B cell (primary cell): ENCODE measurements at regions not wholly inside any gene's neighbourhood (a gene's known extent, or its start where the extent isn't known, plus 50 kb on each side); places are given as distances from the start of the nearest gene placed in this dataset.

Experiments used
- EZH2 ChIP-seq: IDR thresholded peaks from 2 replicates; pipeline ENCODE4 v1.6.1; 2012; ENCODE audit warnings: borderline replicate concordance, low read depth, mild to moderate bottlenecking, moderate library complexity, low read length; ENCODE audit not compliant: insufficient read depth, poor library complexity, severe bottlenecking
- TF ChIP-seq, protein P1 (sequence below): fragments of 200-600 bp; IDR thresholded peaks from one replicate; pipeline ENCODE4 v1.8.0; 2022; ENCODE audit warnings: antibody characterized with exemption, mild to moderate bottlenecking

DNA sequence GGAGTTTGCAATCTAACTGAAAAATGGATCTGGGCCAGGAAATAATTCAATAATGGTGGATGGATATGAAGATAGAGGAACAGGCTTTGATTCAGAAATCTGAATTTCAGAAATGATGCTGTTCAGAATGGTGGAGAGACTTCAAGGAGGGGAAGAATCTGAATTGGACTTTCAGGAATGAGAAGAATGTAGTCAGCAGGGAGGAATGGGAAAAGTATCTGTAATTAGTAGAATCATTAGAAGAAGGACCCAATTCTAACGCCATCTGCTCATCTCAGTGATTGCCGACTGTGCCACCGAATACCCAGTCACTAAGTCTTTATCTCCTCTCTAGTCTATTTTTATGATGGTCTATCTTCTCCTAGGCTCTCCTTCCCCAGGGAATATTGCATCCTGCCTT is 363.2 kb downstream of the GALC start:
- TF ChIP-seq, protein P1, sequence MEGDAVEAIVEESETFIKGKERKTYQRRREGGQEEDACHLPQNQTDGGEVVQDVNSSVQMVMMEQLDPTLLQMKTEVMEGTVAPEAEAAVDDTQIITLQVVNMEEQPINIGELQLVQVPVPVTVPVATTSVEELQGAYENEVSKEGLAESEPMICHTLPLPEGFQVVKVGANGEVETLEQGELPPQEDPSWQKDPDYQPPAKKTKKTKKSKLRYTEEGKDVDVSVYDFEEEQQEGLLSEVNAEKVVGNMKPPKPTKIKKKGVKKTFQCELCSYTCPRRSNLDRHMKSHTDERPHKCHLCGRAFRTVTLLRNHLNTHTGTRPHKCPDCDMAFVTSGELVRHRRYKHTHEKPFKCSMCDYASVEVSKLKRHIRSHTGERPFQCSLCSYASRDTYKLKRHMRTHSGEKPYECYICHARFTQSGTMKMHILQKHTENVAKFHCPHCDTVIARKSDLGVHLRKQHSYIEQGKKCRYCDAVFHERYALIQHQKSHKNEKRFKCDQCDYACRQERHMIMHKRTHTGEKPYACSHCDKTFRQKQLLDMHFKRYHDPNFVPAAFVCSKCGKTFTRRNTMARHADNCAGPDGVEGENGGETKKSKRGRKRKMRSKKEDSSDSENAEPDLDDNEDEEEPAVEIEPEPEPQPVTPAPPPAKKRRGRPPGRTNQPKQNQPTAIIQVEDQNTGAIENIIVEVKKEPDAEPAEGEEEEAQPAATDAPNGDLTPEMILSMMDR = no peak
- no peak for TF ChIP-seq EZH2
